Stimulated activated CD4-positive, alpha-beta T cell treated with anti-CD3 and anti-CD28 coated beads, Interleukin-15, amount 100 ng/mL, for 48 hours (primary cell): ENCODE measurements at regions not wholly inside any gene's neighbourhood (a gene's known extent, or its start where the extent isn't known, plus 50 kb on each side); places are given as distances from the start of the nearest gene placed in this dataset.

Source experiments
- DNase-seq, 2 donors: peaks; one replicate each; pipeline ENCODE4 v3.0.0-alpha.2; 2020; ENCODE audit warnings: low read depth in 2 of 2

DNA sequence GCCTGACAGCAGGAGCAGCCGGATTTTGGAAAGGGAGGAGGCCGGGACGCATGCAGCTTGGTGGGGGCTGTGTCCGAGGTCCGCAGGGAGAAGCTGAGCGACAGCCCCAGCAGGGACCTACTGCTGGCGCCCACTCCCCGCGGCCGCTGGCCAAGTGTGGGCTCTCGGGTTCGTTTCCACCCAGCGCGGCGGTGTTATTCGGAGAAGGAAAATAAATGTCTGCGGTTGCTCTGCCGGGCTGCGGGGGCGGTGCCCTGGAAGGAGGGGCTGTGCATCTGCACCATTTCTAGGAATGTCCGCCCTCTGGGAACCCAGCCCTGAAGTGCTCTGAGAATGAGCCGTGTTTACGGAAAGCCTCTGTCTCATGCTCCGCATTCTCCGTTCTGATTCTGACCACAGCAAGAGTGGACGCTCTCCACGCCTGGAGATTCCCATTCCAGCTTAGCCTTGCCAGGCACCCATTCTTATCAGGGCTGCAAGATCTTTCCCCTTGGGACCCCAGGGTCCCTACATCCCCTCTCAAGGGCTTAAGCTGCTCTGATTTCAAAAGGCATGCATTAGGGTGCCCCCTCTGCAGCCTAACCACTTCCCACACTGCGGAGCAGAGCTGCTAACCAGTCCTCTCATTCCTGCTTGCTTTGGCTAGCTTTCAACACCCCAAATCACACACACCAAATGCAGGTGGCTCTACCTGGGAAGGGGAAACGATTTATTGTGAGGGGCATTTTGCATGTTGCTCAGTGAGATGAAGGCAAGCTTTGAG, 256.6 kb upstream of the GLI3 start:
- no peak for DNase-seq

DNA sequence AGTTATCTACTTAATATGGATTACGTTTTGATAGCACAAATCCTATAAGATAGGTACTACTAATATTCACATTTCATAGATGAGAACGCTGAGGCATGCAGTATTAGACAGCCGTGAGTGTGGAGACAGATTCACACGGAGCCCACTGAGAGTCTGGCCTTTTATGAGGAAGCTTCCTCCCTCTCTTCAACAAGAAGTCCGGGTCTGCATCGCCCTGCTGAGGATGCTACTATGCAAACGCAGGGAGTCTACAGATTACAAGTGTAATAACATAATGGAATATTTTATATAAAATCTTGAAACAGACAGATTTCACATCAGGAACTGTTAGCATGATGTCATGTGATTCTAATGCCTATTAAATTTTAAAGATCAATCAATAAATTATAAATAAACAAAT, 255.9 kb upstream of the GLI3 start:
- DNase-seq, result no peak

DNA sequence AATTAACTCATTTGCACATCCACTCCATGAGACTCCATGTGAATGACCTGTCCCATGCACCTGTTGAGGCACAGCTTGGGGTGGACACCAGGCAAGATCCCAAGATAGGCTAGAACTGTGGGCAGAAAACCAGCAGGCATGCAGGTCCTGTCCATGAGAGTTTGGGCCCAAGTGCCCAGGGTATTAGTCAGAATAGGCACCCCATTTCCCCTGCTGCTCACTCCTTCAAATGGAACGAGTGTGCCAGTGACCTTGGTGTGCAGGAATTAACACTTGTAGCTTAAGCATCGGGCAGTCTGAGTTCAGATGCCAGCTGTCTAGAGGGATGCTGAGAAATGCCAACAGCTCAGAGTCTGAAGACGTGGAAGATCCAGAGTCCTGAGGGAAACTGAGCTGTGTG, 254.1 kb upstream of the GLI3 start:
- no peak for DNase-seq

DNA sequence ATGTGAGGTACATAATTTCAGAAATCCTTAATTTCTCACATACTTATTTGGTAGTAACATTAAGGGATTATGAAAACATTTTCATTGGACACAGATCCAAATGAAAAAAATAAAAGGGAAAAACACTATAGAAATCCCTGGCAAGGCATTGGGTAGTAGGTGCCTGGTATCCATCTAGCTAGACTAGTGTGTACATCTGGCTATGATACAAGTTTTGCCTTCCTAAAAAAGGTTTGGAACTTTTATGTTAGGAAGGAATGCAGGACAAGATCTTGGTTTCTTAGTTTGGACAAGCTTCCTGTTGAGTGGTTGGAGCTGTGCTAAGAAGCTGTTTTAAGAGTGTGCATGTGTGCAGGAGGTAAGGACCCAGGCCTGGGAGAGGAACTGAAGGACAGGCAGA, 252.3 kb upstream of the GLI3 start:
- no peak for DNase-seq

DNA sequence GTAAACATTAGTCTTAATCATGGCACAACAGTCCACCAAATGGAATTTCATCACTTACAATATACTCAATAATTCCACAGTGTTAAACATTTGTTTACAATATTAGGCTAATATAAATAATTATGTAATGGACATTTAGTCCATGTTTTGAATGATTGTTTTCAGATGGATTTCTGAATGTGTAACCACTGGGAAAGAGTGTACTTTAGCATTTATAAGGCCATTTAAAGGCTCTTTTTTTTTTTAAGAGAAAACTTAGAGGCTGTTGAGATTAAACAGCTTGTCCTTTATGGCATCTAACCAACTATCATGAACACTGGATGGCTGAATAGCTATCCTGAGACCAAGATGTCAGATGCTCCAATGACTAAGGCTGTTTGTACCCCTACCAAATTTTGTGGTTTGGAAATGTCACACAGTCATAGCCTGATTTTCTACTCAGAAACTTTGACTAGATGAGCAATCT, 248.3 kb upstream of the GLI3 start:
- no peak for DNase-seq

DNA sequence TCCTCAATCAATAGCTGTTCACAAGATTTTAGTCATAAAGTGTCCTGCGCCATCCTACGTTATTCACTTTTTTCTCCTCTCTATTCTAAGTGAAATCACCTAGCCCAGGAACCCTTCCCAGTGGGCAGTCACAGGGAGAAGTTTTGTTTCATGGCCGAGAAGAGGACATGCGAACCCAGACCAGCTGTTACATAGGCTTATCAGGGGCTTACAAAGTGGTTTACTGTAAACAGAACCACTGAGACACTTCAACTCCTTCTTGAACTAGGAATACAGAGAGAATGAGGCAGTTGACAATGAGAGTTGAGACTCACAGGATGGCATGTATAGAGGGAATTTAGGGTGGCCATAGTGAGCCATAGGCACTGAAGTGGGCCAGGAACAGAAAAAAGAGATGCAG, 246.9 kb upstream of the GLI3 start:
- no peak for DNase-seq

DNA sequence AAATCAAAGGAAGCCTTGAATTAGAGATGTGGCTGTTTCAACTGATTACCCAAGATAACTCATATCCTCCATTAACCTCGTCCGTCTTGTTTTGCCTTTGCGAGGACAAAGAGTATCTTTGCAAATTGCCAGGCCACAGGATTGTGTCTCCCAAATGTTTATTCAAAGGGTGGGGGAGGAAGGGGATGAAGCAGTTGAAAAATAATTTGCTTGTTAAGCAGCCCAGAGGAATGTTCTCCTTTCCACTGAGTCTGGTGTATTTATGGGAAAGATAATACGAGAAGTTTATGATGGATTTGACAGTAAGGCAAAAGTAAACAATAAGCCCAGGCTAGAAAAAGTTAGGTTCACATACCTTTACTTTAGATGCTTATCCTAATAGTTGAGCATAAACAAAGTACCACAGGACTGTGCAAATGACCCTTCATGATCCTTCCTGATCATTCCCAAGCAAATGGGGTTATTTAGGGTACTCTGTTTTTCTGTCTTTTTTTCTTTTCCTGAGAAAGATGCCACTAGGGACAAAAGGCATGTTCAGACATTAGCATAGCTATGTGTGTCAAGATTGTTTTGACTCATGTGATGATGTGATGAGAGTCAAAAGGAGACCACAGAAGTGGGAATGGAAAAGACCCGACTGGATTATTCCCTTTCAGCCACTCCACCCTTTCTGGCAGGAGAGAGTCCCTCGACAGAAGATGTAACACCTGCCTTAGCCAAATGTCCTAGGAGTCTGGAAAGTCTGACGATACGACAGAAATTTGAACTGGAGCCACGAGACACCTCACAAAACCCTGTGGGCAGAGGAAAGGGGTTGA, 243.0 kb upstream of the GLI3 start:
- DNase-seq, result no peak

DNA sequence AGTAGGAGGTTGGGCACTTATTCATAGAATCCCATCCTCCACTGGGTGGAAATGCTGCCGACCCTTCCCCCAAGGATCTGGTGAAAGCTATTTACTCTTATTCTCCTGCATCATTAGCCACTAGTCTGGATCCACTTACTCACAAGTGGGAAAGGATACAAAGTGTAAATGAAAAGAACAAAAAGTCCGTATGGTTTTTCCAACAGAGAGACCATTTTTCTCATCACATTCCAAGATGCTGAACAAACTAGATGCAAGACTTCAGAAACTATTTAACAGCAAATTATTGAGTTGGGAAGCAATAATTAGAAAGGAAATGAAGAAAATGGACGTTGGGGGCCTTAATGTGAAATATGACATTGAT, 242.4 kb upstream of the GLI3 start:
- DNase-seq, result no peak

DNA sequence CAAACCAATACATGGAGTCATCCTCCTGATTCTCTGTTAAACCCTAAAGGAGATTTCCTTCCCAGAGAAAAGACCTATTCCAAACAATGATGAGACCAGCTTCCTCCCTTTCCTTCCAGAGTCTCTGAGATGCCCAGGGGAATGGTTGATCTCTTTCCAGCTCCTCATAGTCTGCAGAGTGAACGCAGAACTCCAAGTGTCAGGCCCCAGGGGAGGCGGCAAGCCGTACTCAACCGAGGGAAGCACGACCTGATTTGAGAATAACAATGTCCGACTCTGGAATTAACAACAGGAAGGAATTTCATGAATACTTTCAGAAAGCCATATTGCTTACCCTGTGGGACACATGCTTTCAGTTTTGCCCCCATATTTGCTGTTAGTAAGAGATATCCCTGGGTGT, 241.7 kb upstream of the GLI3 start:
- no peak for DNase-seq

DNA sequence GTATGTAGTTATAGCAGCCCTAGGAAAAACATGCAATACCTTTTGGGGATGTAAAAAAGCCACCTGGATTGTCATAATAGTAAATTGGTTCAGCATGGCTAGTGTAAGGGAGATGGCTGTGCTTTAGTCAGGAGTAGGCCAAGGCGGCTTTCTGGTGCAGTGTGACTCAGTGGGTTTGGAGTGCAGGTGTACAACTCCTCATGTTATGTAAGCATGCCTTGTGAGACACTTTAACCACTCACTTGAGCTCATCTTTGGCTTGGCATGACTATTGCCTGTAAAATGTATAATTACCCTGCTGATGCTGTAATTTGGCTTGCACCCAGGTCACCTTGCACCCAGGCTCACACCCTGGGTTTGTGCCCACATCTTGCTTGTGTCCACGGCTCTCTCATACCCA, 239.2 kb upstream of the GLI3 start:
- DNase-seq, result no peak

DNA sequence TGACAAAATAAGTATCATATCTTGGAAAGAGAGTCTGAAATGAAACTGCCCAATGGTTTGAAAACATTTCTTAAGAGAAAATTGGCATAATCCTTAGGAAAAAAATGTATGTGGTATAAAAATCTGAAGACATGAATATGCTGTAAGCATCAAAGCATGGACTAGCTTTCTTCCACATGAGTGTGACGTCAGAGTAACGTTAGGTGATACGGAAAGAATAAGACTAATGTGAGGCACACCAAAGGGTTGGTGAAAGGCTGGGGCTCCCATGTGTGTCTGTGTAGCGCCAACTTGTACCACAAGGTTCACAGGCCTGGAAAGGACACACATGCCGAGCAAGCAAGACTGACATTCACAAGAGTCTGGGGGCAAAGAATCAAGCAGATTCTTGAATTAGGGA, 238.1 kb upstream of the GLI3 start:
- DNase-seq, result no peak

DNA sequence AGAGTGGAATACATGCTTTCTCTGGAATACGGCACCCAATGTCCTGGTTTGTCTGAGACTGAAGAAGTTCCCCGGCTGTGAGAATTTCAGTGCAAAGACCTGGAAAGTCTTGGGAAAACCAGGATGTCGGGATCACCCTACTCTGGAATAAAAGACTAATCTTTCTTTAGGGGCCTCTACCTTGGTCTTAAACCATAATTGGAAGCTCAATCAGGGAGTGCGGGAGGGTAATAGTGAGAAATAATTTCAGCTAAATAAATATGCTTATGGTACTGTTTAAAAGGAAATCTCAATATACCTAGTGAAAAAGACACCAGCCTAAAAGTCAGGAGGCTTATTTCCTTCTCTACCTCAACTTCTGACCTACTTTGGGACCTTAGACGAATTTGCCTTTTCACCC, 236.1 kb upstream of the GLI3 start:
- no peak for DNase-seq

DNA sequence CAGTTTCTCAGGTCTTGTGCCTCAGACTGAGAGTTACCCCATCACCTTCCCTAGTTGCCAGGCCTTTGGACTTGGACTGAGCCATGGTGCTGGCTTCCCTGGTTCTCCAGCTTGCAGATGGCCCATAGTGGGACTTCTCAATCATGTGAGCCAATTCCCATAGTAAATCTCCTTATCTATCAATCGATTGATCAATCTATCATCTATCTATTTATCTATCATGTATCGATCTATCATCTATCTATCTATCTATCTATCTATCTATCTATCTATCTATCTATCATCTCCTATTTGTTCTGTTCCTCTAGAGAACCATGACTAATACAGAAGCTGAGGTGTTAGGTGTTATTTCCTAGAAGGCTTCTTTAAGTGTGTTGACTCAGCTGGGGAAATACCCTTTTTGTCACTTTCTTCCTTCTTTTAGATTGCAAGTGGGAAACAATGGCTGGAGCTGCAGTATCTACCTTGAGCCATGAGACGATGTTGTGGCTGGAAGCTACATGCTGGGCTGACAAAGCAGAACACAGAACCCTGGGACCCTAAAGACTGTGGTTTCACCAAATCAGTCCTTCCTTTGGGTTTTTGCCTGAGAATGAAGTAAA, 234.7 kb upstream of the GLI3 start:
- DNase-seq, result no peak

DNA sequence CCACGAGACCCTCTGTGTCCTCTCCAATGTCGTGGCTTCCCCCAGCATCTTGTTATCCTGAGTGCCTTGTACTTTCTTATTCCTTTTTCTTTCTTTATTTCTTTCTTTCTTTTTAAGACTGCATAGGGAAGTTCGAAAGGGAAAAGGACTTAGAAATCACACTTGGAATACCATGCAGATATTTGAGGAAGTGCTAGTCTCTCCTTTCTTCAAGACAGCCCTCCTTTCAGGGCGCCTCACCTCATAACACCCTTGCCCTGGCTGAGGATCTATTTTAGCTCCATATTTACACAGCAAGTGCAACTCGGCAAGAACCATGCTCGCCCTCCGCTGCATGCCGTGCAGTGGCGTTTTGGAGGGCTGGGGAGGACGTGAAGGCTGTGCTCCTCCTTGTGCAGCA, 232.3 kb upstream of the GLI3 start:
- no peak for DNase-seq

DNA sequence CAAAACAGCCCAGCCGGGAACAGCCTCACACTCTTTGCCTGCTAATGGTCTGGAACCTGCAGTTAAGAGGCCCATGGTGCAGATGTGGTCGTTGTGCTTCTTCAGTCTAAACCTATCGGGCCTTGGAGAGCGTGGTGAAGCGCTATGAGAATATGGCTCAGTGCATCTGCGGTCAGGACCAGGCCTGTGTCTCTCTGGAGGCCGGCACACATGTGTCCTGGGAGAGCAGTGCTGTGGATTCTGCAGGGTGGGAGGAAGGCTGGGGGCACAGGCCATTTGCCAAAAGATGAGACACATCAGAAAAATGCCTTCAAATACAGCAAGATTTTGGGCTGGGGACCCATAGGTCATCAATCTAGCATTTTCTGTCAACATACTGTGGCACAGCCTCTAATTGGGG, 231.5 kb upstream of the GLI3 start:
- no peak for DNase-seq

DNA sequence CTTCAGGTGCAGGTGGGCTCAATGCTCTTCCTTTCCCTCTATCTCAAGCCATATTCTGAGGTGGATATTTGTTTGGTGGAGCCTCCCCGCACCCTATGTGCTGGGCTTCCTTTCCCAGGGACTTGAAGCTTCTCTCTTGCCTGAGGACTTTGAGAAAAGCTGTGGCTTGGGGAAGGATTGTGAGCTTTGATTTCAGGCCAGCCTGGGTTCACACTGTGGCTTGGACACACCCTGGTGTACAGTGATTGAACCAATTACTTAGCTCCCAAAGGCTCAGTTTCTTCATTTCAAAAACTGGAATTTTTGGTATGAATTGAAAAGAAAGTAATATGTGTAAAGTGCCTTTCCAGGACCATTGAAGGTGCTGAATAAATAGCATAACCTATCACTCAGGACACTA, 224.5 kb upstream of the GLI3 start:
- no peak for DNase-seq

DNA sequence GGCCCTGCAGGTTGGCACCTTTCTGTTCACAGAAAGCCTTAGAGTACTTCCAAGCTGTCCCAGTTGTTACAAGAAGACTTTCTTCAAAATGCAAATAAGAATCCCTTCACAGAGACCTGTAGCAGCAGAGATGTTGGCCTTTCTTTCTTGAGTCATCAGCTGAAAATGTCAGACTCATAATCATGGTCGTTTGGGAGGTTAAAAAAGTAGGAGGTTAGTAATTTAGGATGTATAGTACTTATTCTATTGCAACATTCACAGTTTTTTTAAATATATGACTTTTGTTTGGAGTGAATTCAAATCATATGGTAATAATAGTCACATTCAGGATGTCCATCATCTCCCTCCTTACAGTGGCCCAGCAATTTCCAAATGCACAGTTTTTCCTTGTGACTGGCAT, 223.9 kb upstream of the GLI3 start:
- no peak for DNase-seq

DNA sequence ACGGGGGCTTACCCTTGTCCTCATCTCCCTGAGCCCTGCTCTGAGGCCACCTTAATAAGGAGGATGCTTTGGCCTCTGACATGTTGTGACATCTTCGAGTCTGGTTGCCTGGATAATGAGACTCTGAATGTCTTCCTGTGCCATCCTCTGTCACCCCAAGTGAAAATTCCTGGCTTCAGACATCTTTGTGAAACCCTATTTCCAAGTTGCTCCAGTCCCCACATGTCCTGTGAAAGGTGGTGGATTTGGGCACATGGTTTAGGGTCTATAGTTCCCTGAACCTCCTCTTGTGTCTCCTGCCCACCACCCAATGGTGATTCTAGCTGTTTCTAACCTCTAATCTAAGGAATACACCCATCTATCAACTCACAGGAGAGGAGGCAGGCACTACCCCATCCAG, 223.1 kb upstream of the GLI3 start:
- no peak for DNase-seq

DNA sequence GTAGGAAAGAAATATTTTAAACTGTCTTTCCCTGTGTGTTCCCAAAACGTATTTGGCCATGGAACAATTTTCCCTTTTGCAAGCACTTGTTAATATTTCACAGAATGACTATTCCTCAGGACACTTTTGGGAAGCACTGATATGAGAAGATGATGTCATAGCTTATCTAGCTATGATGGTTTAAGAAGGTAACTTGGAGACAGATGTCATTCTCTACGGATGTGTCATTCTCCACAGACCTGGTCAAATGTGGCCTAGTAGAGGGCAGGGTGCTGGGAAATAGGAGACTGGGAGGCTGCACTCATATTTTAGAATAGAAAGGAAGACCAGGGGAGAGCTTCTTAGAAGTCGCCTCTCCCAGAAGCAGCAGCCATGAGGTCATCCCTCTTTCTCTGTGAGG, 220.7 kb upstream of the GLI3 start:
- no peak for DNase-seq

DNA sequence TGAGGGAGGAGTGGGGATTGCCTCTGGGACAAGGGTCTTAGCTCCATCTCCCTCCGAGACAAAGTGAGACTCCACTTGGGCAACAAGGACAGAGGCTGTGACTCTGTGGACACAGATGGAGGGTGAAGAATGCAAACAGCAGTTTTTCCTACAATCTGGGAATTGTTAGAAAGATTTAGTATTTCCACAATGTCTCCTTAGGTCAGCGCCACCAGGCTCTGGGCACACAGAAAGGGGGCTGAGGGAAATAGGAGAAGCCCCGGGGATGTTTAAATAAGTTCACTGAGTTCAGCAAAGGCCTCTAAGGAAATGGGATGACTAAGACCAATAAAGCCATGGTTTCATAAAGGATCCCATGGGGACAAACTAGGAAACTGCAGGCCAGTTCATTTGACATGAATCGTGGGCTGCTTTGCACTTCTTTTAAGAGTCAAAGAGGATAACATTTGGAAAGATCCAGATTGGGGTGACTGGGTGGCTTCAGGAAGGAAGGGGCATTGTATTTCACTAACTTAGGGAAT, 219.8 kb upstream of the GLI3 start:
- no peak for DNase-seq

DNA sequence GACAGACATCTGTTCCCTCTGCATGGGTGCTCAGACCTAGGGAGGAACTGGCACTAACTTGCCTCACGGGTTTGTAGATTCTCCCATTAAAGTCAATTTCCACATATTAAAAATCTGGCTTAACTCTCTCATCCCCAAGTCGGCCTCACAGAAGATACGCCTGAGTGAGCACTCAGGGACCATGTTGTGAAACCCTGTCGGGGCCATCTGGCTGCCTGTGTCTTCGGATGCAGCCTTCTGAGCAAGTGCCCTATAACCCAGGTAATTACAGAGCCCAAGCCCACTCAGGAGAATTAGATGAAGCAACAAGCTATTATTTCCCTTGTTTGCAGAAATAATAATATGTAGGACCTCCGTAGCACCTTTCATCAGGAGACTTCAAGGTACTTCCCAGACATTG, 219.3 kb upstream of the GLI3 start:
- no peak for DNase-seq

DNA sequence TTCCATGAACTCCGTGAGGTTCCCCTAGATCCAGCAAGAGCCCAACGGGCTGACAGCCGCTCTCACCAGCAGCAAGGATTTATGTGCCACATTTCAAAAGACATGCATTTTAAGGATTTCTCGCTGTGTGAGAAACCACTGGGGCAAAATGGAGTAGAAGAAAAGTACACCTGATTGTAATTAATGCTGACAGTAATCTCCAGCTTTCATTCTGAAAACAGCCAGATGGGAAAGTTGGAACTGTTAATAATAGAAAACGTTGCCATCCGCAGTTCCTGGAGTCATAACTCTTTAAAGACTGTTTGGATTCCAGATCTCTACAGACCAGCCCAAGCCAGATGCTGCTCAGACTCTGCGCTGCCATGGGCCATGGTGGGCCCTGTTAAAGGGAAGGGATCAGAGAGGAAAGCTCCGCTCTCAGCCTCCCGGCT, 216.9 kb upstream of the GLI3 start:
- DNase-seq, result no peak

DNA sequence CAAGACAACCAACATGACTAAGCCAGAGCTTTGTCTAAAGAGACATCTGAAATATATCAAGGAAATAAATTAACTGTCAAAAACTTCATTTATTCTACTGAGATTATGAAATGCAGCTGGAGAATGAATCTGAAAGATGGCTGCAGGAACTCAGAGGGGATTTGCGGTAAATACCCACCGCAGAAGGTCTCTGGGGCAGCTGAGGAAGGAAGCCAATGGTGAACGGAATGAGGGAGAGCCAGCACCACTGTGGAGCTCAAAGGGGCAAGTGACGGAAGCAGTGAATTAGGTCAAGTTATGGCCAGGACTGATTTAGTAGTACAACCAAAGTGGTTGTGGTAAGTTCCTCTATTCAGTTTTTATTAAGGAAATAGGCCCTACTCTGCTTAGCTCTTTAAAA, 215.3 kb upstream of the GLI3 start:
- DNase-seq, result no peak
